Suprapubic skin (tissue), 4 donors: ENCODE measurements at regions not wholly inside any gene's neighbourhood (a gene's known extent, or its start where the extent isn't known, plus 50 kb on each side); places are given as distances from the start of the nearest gene placed in this dataset.

Experiments
- DNase-seq, 2 donors: peaks; one replicate each; pipeline ENCODE4 v3.0.0-alpha.2; 2019; ENCODE audit warnings: low spot score in 2 of 2
- H3K27ac ChIP-seq: fragments of 200-600 bp; sonication (generic); one replicate; pipeline ENCODE4 v1.5.1; 2019
- H3K27me3 ChIP-seq: fragments of 200-600 bp; sonication (generic); one replicate; pipeline ENCODE4 v1.5.1; 2019
- H3K36me3 ChIP-seq: fragments of 200-600 bp; sonication (generic); one replicate; pipeline ENCODE4 v1.5.1; 2019
- H3K4me1 ChIP-seq: fragments of 200-600 bp; sonication (generic); one replicate; pipeline ENCODE4 v1.5.1; 2019
- H3K4me3 ChIP-seq: fragments of 200-600 bp; sonication (generic); one replicate; pipeline ENCODE4 v1.5.1; 2019; ENCODE audit warnings: mild to moderate bottlenecking
- H3K9me3 ChIP-seq: fragments of 200-600 bp; sonication (generic); one replicate; pipeline ENCODE4 v1.5.1; 2019
- EP300 ChIP-seq: sonication (generic); formaldehyde crosslinking; IDR thresholded peaks from one replicate; pipeline ENCODE4 v1.6.1; 2017; ENCODE audit warnings: antibody characterized with exemption
- POLR2A ChIP-seq, 2 donors: fragments of 450-650 bp; IDR thresholded peaks; one replicate each; pipeline ENCODE4 v1.6.1; 2017; ENCODE audit warnings: antibody characterized with exemption in 2 of 2, mild to moderate bottlenecking in 2 of 2, moderate library complexity in 2 of 2
- POLR2AphosphoS5 ChIP-seq, 3 donors: sonication (generic); formaldehyde crosslinking; IDR thresholded peaks; one replicate each; pipeline ENCODE4 v1.6.1; 2017; ENCODE audit warnings: antibody characterized with exemption in 3 of 3
- WGBS: methylation state at CpG from one replicate; pipeline ENCODE4 v1.1.5; 2018; 5-methylcytosine and 5-hydroxymethylcytosine counted together
- TF ChIP-seq, protein P1 (sequence below), 2 donors: fragments of 200-600 bp in 1 of 2; fragments of 450-650 bp in 1 of 2; sonication (generic) in 1 of 2; IDR thresholded peaks; one replicate each; pipeline ENCODE4 v1.5.1; 2016 to 2019; ENCODE audit warnings: antibody characterized with exemption in 2 of 2, mild to moderate bottlenecking in 1 of 2, moderate library complexity in 1 of 2

DNA sequence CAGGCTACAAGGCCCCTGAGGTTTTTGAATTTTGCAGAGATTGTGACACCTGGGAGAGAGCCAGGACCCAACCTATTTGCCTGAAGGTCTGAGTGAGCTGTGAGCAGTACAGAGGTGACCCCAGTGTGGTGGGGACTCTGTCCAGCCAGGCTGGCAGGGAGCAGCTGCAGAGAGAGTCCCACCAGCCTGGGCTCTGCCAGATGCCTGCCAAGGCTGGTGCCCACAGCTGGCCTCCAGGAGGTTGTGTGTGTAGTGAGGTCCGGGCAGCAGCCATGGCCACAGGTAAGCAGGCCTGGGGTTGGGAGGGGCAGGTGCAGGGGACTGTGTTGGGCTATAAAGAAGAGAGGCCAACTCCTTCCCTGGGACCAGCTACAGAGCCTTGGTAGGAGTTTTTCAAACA lies 144.8 kb downstream of the CRYBB2 start:
- Histone ChIP-seq H3K27ac (no peak overlapping the region), H3K9me3 (no peaks in the 10 kb centered on the region), H3K27me3 (no peaks in the 10 kb centered on the region), H3K36me3 (peaks cover 9% of the 10 kb centered on the region), H3K4me3 (no peak overlapping the region), H3K4me1 (peaks cover 21% of the 10 kb centered on the region)
- TF ChIP-seq, protein P1, sequence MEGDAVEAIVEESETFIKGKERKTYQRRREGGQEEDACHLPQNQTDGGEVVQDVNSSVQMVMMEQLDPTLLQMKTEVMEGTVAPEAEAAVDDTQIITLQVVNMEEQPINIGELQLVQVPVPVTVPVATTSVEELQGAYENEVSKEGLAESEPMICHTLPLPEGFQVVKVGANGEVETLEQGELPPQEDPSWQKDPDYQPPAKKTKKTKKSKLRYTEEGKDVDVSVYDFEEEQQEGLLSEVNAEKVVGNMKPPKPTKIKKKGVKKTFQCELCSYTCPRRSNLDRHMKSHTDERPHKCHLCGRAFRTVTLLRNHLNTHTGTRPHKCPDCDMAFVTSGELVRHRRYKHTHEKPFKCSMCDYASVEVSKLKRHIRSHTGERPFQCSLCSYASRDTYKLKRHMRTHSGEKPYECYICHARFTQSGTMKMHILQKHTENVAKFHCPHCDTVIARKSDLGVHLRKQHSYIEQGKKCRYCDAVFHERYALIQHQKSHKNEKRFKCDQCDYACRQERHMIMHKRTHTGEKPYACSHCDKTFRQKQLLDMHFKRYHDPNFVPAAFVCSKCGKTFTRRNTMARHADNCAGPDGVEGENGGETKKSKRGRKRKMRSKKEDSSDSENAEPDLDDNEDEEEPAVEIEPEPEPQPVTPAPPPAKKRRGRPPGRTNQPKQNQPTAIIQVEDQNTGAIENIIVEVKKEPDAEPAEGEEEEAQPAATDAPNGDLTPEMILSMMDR (IDR thresholded peaks at IDR 0.05) = no peak
- TF ChIP-seq POLR2A (IDR thresholded peaks at IDR 0.05) (no peak), EP300 (no peak), POLR2AphosphoS5 (IDR thresholded peaks at IDR 0.05) (no peak)
- WGBS = no CpG with 5 or more reads among the region's 1 CpG
- DNase-seq = peak; percentile 31 to 58

DNA sequence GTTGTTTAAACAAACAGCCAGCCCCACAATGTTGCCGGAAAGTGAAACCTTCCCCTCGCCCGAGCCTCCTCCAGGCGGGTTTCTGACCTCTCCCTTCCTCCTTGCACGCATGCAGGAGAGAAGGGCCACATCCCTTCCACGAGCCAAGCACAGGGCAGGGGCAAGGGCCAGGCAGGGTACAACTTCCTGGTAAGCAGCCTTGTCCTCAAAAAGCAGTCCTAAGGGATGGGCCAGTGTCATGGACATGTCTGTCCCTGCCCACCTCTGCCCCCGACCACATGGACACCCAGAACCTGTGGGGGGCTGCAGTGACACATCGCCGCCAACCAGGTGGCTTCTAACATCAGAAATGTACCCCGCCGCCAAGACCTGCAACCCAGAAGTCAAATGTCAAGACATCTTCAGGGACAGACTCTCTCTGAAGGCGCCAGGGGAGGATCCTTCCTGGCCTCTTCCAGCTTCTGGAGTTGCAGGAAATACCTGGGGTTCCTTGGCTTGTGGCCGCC lies 145.3 kb downstream of the CRYBB2 start:
- WGBS = 87% methylated on average over 13 of the region's 13 CpGs
- H3K27ac ChIP-seq = no peak overlapping the region

DNA sequence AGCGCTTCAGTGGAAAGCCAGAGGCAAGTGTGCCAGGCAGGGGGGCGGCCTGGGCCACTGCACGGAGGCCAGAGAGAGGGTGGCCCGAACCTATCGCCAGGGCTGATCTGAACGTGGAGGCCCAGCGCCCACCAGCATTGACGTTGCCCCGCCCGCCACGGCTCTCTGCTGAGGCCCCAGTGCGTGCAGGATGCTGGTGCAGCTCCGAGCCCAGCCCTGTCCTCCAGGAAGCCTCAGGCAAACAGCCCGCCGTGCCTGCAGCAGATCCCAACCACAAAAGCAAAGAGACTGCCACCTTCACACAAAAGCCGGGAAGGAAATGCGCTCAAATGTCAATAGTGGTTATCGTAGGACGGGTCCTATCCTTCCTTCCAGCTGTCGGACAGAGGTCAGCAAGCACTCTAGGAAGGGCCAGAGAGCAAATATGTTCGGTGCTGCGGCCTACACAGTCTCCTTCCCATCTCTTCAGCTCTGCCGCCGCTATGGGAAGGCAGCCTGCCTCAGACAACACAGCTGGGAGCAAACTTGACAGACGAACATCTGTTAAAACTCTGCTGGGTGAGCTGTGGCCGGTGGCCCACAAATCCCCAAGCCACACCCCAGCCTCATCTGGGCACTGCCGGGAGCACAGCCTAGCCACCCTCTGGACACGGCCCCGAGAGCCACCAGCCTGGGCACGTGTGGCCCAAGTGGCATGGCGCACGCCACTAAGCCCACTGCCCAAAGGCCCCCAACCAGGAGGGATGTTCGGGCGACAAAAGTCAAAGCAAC lies 146.2 kb downstream of the CRYBB2 start:
- no peak overlapping the region for H3K27ac ChIP-seq
- 75% methylated on average over 7 of the region's 34 CpGs for WGBS
- H3K27me3 ChIP-seq = no peaks in the 10 kb centered on the region
- peak in 1 of 2 donors; percentile 61 for DNase-seq
- no peak overlapping the region for H3K4me3 ChIP-seq
- peaks cover 27% of the 10 kb centered on the region for H3K4me1 ChIP-seq
- TF ChIP-seq, protein P1 (IDR thresholded peaks at IDR 0.05) = no peak
- TF ChIP-seq EP300 (no peak), POLR2AphosphoS5 (IDR thresholded peaks at IDR 0.05) (no peak), POLR2A (IDR thresholded peaks at IDR 0.05) (no peak)
- no peaks in the 10 kb centered on the region for H3K36me3 ChIP-seq
- no peaks in the 10 kb centered on the region for H3K9me3 ChIP-seq

More for the DNA sequence above, 145.3 kb downstream of the CRYBB2 start:
- H3K4me1 ChIP-seq = peaks cover 26% of the 10 kb centered on the region
- H3K9me3 ChIP-seq = no peaks in the 10 kb centered on the region
- H3K36me3 ChIP-seq = peaks cover 4% of the 10 kb centered on the region
- no peak overlapping the region for H3K4me3 ChIP-seq
- DNase-seq = peak; percentile 55 to 66
- TF ChIP-seq, protein P1 (IDR thresholded peaks at IDR 0.05) = no peak
- no peak for TF ChIP-seq POLR2A (IDR thresholded peaks at IDR 0.05)
- no peak for TF ChIP-seq POLR2AphosphoS5 (IDR thresholded peaks at IDR 0.05)
- TF ChIP-seq EP300 = no peak
- no peaks in the 10 kb centered on the region for H3K27me3 ChIP-seq

DNA sequence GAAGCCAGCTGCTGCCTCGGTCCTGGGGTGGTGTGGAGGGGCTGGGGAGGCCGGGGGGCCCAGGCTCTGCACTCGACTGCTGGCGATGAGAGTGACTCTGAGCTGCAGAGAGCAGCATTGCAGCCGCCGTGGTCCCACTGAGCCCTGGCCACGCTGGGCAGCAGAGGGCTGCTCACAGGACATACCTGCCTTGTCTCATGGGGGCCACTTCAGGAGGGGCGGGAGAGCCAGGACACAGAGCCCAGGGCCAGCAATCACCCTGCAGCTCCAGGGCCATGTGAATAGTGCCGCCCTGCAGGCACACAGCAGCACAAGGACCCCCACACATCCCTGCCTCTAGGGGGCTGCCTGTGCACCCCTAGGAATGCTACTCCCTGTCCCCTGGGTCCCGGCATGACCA lies 147.0 kb downstream of the CRYBB2 start:
- 91% methylated on average over 6 of the region's 10 CpGs for WGBS
- TF ChIP-seq POLR2AphosphoS5 (IDR thresholded peaks at IDR 0.05) (no peak), EP300 (no peak), POLR2A (IDR thresholded peaks at IDR 0.05) (no peak)
- TF ChIP-seq, protein P1 (IDR thresholded peaks at IDR 0.05) = no peak
- Histone ChIP-seq H3K27me3 (no peaks in the 10 kb centered on the region), H3K4me3 (no peak overlapping the region), H3K36me3 (peaks cover 5% of the 10 kb centered on the region), H3K27ac (no peak overlapping the region), H3K4me1 (peaks cover 27% of the 10 kb centered on the region), H3K9me3 (no peaks in the 10 kb centered on the region)
- DNase-seq = no peak

DNA sequence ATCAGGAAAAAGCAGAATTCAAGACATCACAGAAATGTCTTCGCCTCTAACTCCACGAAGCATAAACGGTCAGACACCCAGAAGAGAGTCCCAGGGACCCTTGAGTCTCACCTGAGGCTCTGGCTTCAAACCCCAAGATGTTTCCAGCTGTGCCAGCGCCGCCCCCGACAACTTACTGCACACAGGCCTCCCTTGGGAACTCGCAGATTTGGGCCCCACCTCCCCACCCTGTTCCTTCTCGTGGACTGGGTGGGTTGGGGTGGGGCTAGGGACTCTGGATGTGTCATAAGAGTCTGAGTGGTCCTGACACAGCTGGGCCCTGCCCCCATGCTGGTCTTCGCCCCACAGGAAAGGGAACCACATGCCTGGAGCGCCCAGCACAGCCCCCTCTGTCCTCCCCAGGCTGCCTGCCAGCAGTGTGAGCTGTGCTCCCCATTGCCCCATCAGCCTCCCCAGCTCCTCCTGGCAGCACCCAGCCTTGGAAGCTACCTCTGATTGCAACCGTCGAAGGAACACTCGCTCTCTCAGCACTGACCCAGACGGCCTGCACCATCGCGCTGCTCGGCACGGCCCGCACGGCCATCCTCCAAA lies 147.5 kb downstream of the CRYBB2 start:
- Histone ChIP-seq H3K27me3 (no peaks in the 10 kb centered on the region), H3K9me3 (no peaks in the 10 kb centered on the region), H3K36me3 (peaks cover 7% of the 10 kb centered on the region), H3K4me1 (peaks cover 27% of the 10 kb centered on the region), H3K4me3 (no peak overlapping the region), H3K27ac (no peak overlapping the region)
- no peak for DNase-seq
- WGBS = 92% methylated on average over 9 of the region's 20 CpGs
- TF ChIP-seq, protein P1 (IDR thresholded peaks at IDR 0.05) = no peak
- TF ChIP-seq POLR2A (IDR thresholded peaks at IDR 0.05) (no peak), EP300 (no peak), POLR2AphosphoS5 (IDR thresholded peaks at IDR 0.05) (no peak)
